ENCODE measurements at regions not wholly inside any gene's neighbourhood (a gene's known extent, or its start where the extent isn't known, plus 50 kb on each side); places are given as distances from the start of the nearest gene placed in this dataset.

- TF ChIP-seq, protein P1, sequence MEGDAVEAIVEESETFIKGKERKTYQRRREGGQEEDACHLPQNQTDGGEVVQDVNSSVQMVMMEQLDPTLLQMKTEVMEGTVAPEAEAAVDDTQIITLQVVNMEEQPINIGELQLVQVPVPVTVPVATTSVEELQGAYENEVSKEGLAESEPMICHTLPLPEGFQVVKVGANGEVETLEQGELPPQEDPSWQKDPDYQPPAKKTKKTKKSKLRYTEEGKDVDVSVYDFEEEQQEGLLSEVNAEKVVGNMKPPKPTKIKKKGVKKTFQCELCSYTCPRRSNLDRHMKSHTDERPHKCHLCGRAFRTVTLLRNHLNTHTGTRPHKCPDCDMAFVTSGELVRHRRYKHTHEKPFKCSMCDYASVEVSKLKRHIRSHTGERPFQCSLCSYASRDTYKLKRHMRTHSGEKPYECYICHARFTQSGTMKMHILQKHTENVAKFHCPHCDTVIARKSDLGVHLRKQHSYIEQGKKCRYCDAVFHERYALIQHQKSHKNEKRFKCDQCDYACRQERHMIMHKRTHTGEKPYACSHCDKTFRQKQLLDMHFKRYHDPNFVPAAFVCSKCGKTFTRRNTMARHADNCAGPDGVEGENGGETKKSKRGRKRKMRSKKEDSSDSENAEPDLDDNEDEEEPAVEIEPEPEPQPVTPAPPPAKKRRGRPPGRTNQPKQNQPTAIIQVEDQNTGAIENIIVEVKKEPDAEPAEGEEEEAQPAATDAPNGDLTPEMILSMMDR (IDR thresholded peaks at IDR 0.05), result no peak
- TF ChIP-seq POLR2A (IDR thresholded peaks at IDR 0.05) (no peak), EP300 (IDR thresholded peaks at IDR 0.05) (no peak), POLR2AphosphoS5 (IDR thresholded peaks at IDR 0.05) (no peak)
Measured at GRCh38 chr10:56561336-56561735, 200.3 kb upstream of the ZWINT start.

Measured in sigmoid colon (tissue), 4 donors.